GM23338 (cell line): ENCODE measurements at regions not wholly inside any gene's neighbourhood (a gene's known extent, or its start where the extent isn't known, plus 50 kb on each side); places are given as distances from the start of the nearest gene placed in this dataset.

Experiments used
- ATAC-seq: fragments of 200-7000 bp; cut with Tn5 transposase; 3 replicates; pipeline ENCODE4 v1.9.1; 2020
- DNase-seq: peaks from one replicate; pipeline ENCODE4 v3.0.0-alpha.2; 2015; ENCODE audit warnings: low spot score
- H2AFZ ChIP-seq: fragments of 200-600 bp; sonication (generic); 2 replicates; pipeline ENCODE4 v1.8.0; 2016; ENCODE audit warnings: antibody characterized with exemption, mild to moderate bottlenecking, moderate library complexity
- H3F3A ChIP-seq: fragments of 200-600 bp; sonication (generic); replicated peaks from 2 replicates; pipeline ENCODE4 v1.8.0; 2017; ENCODE audit warnings: antibody characterized with exemption, mixed run types, low read depth
- H3K27ac ChIP-seq: fragments of 200-600 bp; sonication (generic); 2 replicates; pipeline ENCODE4 v1.6.1; 2016; ENCODE audit warnings: low read depth
- H3K27me3 ChIP-seq: fragments of 200-600 bp; sonication (generic); 2 replicates; pipeline ENCODE4 v1.8.0; 2016; ENCODE audit warnings: mild to moderate bottlenecking, mixed run types, moderate library complexity; ENCODE audit not compliant: insufficient read depth
- H3K36me3 ChIP-seq: fragments of 200-600 bp; sonication (generic); 2 replicates; pipeline ENCODE4 v1.8.0; 2016; ENCODE audit warnings: mild to moderate bottlenecking; ENCODE audit not compliant: insufficient read depth
- H3K4me1 ChIP-seq: fragments of 200-600 bp; sonication (generic); 2 replicates; pipeline ENCODE4 v1.8.0; 2016; ENCODE audit warnings: mild to moderate bottlenecking, moderate library complexity; ENCODE audit not compliant: insufficient read depth
- H3K4me2 ChIP-seq: fragments of 200-600 bp; sonication (generic); 2 replicates; pipeline ENCODE4 v1.7.1; 2017; ENCODE audit warnings: mixed run types
- H3K4me3 ChIP-seq: fragments of 200-600 bp; sonication (generic); 2 replicates; pipeline ENCODE4 v1.6.1; 2016; ENCODE audit warnings: mixed run types
- H3K79me2 ChIP-seq: fragments of 200-600 bp; sonication (generic); replicated peaks from 2 replicates; pipeline ENCODE4 v1.8.0; 2017; ENCODE audit warnings: mild to moderate bottlenecking; ENCODE audit not compliant: insufficient read depth
- H3K9me2 ChIP-seq: fragments of 200-600 bp; sonication (generic); 2 replicates; pipeline ENCODE4 v1.8.0; 2017; ENCODE audit not compliant: insufficient read depth
- H4K20me1 ChIP-seq: fragments of 200-600 bp; sonication (generic); replicated peaks from 2 replicates; pipeline ENCODE4 v1.8.0; 2017; ENCODE audit warnings: mild to moderate bottlenecking; ENCODE audit not compliant: insufficient read depth
- H3K27ac Mint-ChIP-seq: 2 replicates; pipeline ENCODE4 v1.8.0; 2020; ENCODE audit warnings: inconsistent platforms, mild to moderate bottlenecking, moderate library complexity, mixed read lengths
- H3K27me3 Mint-ChIP-seq: 3 replicates; pipeline ENCODE4 v1.8.0; 2022; ENCODE audit warnings: low read depth, mild to moderate bottlenecking, moderate library complexity, mixed read lengths, inconsistent platforms; ENCODE audit not compliant: insufficient read depth, poor library complexity
- H3K36me3 Mint-ChIP-seq: 3 replicates; pipeline ENCODE4 v1.8.0; 2021; ENCODE audit warnings: low read depth, mild to moderate bottlenecking, inconsistent platforms, moderate library complexity, mixed read lengths
- H3K4me1 Mint-ChIP-seq: 3 replicates; pipeline ENCODE4 v1.8.0; 2020; ENCODE audit warnings: mild to moderate bottlenecking, inconsistent platforms, mixed read lengths
- H3K4me3 Mint-ChIP-seq: 3 replicates; pipeline ENCODE4 v1.8.0; 2021; ENCODE audit warnings: moderate library complexity, mild to moderate bottlenecking, inconsistent platforms, mixed read lengths
- H3K9me3 Mint-ChIP-seq: 3 replicates; pipeline ENCODE4 v1.8.0; 2020; ENCODE audit warnings: moderate library complexity, mild to moderate bottlenecking, inconsistent platforms, mixed read lengths
- CREB1 ChIP-seq: fragments of 250-450 bp; sonication (Bioruptor Pico); IDR thresholded peaks from 2 replicates; pipeline ENCODE4 v1.5.0; 2020; ENCODE audit warnings: low read depth, mild to moderate bottlenecking, moderate library complexity
- EZH2 ChIP-seq: fragments of 200-600 bp; sonication (generic); IDR thresholded peaks from one replicate; pipeline ENCODE4 v1.8.0; 2017; ENCODE audit warnings: antibody characterized with exemption, mild to moderate bottlenecking, low read depth; ENCODE audit not compliant: unreplicated experiment
- EZH2phosphoT487 ChIP-seq: fragments of 200-600 bp; sonication (generic); IDR thresholded peaks from one replicate; pipeline ENCODE4 v1.8.1; 2018; ENCODE audit warnings: antibody characterized with exemption; ENCODE audit not compliant: unreplicated experiment
- JUNB ChIP-seq: IDR thresholded peaks from one replicate; pipeline ENCODE4 v1.6.1; 2016; ENCODE audit warnings: antibody characterized with exemption; ENCODE audit not compliant: unreplicated experiment
- NANOG ChIP-seq: IDR thresholded peaks from 2 replicates; pipeline ENCODE4 v1.6.1; 2016; ENCODE audit warnings: antibody characterized with exemption, borderline replicate concordance
- POLR2AphosphoS5 ChIP-seq: IDR thresholded peaks from 2 replicates; pipeline ENCODE4 v1.6.1; 2016; ENCODE audit warnings: antibody characterized with exemption, low read depth
- STAT1 ChIP-seq: IDR thresholded peaks from one replicate; pipeline ENCODE4 v1.6.1; 2016; ENCODE audit warnings: antibody characterized with exemption; ENCODE audit not compliant: unreplicated experiment
- ZNF114 ChIP-seq: fragments of 250-450 bp; sonication (Bioruptor Pico); IDR thresholded peaks from 2 replicates; pipeline ENCODE4 v1.5.0; 2020; ENCODE audit warnings: mild to moderate bottlenecking, moderate library complexity
- ZNF331 ChIP-seq: fragments of 250-450 bp; sonication (Bioruptor Pico); IDR thresholded peaks from 2 replicates; pipeline ENCODE4 v1.5.0; 2020; ENCODE audit warnings: low read depth, mild to moderate bottlenecking, moderate library complexity
- TF ChIP-seq, protein P1 (sequence below), 2 experiments: fragments of 200-600 bp in 1 of 2; sonication (generic) in 1 of 2; conservative IDR thresholded peaks; 2 replicates each; pipeline versions ENCODE4 v1.5.1 to v1.6.1; 2016 to 2017; ENCODE audit warnings: antibody characterized with exemption in 2 of 2, low read depth in 2 of 2, mild to moderate bottlenecking in 2 of 2, moderate library complexity in 1 of 2
- TF ChIP-seq, protein P2 (sequence below): fragments of 250-450 bp; sonication (Bioruptor Pico); IDR thresholded peaks from 2 replicates; pipeline ENCODE4 v1.5.0; 2020; ENCODE audit warnings: mild to moderate bottlenecking, moderate library complexity
- TF ChIP-seq, protein P3 (sequence below): IDR thresholded peaks from 2 replicates; pipeline ENCODE4 v1.6.1; 2016; ENCODE audit warnings: antibody characterized with exemption
- TF ChIP-seq, protein P4 (sequence below): IDR thresholded peaks from one replicate; pipeline ENCODE4 v1.6.1; 2018; ENCODE audit warnings: antibody characterized with exemption; ENCODE audit not compliant: unreplicated experiment

DNA sequence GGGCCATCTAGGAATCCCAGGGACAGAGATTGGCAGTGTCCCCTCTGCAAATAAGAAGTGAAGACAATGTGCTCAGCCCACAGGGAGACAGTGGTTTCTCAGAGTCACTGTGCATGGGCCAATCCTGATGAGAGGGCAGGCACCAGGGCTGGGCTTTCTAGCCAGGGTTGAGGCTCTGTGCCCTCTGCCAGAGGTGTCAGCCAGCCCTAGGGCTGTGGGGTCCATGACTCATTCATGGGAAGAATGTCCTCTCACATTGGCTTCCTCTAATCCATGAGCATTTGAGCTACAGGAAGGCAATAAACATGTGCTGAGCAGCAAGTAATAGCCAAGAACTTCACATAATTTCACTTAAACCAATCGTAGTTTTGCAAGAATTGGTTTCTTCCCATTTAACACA lies 482.0 kb upstream of the MGMT start:
- TF ChIP-seq JUNB (no peak), EZH2 (no peak), POLR2AphosphoS5 (no peak), STAT1 (no peak), CREB1 (CRISPR knock-in tag) (no peak), ZNF331 (CRISPR knock-in tag) (no peak), ZNF114 (CRISPR knock-in tag) (no peak), EZH2phosphoT487 (no peak), NANOG (no peak)
- TF ChIP-seq, protein P1, sequence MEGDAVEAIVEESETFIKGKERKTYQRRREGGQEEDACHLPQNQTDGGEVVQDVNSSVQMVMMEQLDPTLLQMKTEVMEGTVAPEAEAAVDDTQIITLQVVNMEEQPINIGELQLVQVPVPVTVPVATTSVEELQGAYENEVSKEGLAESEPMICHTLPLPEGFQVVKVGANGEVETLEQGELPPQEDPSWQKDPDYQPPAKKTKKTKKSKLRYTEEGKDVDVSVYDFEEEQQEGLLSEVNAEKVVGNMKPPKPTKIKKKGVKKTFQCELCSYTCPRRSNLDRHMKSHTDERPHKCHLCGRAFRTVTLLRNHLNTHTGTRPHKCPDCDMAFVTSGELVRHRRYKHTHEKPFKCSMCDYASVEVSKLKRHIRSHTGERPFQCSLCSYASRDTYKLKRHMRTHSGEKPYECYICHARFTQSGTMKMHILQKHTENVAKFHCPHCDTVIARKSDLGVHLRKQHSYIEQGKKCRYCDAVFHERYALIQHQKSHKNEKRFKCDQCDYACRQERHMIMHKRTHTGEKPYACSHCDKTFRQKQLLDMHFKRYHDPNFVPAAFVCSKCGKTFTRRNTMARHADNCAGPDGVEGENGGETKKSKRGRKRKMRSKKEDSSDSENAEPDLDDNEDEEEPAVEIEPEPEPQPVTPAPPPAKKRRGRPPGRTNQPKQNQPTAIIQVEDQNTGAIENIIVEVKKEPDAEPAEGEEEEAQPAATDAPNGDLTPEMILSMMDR (conservative IDR thresholded peaks at IDR 0.05; ENCODE audit: low read depth in 2 of 2): no peak
- TF ChIP-seq, protein P2, sequence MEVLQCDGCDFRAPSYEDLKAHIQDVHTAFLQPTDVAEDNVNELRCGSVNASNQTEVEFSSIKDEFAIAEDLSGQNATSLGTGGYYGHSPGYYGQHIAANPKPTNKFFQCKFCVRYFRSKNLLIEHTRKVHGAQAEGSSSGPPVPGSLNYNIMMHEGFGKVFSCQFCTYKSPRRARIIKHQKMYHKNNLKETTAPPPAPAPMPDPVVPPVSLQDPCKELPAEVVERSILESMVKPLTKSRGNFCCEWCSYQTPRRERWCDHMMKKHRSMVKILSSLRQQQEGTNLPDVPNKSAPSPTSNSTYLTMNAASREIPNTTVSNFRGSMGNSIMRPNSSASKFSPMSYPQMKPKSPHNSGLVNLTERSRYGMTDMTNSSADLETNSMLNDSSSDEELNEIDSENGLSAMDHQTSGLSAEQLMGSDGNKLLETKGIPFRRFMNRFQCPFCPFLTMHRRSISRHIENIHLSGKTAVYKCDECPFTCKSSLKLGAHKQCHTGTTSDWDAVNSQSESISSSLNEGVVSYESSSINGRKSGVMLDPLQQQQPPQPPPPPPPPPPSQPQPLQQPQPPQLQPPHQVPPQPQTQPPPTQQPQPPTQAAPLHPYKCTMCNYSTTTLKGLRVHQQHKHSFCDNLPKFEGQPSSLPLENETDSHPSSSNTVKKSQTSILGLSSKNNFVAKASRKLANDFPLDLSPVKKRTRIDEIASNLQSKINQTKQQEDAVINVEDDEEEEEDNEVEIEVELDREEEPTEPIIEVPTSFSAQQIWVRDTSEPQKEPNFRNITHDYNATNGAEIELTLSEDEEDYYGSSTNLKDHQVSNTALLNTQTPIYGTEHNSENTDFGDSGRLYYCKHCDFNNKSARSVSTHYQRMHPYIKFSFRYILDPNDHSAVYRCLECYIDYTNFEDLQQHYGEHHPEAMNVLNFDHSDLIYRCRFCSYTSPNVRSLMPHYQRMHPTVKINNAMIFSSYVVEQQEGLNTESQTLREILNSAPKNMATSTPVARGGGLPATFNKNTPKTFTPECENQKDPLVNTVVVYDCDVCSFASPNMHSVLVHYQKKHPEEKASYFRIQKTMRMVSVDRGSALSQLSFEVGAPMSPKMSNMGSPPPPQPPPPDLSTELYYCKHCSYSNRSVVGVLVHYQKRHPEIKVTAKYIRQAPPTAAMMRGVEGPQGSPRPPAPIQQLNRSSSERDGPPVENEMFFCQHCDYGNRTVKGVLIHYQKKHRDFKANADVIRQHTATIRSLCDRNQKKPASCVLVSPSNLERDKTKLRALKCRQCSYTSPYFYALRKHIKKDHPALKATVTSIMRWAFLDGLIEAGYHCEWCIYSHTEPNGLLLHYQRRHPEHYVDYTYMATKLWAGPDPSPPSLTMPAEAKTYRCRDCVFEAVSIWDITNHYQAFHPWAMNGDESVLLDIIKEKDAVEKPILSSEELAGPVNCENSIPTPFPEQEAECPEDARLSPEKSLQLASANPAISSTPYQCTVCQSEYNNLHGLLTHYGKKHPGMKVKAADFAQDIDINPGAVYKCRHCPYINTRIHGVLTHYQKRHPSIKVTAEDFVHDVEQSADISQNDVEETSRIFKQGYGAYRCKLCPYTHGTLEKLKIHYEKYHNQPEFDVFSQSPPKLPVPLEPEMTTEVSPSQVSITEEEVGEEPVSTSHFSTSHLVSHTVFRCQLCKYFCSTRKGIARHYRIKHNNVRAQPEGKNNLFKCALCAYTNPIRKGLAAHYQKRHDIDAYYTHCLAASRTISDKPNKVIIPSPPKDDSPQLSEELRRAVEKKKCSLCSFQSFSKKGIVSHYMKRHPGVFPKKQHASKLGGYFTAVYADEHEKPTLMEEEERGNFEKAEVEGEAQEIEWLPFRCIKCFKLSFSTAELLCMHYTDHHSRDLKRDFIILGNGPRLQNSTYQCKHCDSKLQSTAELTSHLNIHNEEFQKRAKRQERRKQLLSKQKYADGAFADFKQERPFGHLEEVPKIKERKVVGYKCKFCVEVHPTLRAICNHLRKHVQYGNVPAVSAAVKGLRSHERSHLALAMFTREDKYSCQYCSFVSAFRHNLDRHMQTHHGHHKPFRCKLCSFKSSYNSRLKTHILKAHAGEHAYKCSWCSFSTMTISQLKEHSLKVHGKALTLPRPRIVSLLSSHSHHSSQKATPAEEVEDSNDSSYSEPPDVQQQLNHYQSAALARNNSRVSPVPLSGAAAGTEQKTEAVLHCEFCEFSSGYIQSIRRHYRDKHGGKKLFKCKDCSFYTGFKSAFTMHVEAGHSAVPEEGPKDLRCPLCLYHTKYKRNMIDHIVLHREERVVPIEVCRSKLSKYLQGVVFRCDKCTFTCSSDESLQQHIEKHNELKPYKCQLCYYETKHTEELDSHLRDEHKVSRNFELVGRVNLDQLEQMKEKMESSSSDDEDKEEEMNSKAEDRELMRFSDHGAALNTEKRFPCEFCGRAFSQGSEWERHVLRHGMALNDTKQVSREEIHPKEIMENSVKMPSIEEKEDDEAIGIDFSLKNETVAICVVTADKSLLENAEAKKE (CRISPR knock-in tag): no peak
- TF ChIP-seq, protein P3, sequence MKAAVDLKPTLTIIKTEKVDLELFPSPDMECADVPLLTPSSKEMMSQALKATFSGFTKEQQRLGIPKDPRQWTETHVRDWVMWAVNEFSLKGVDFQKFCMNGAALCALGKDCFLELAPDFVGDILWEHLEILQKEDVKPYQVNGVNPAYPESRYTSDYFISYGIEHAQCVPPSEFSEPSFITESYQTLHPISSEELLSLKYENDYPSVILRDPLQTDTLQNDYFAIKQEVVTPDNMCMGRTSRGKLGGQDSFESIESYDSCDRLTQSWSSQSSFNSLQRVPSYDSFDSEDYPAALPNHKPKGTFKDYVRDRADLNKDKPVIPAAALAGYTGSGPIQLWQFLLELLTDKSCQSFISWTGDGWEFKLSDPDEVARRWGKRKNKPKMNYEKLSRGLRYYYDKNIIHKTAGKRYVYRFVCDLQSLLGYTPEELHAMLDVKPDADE: no peak
- TF ChIP-seq, protein P4, sequence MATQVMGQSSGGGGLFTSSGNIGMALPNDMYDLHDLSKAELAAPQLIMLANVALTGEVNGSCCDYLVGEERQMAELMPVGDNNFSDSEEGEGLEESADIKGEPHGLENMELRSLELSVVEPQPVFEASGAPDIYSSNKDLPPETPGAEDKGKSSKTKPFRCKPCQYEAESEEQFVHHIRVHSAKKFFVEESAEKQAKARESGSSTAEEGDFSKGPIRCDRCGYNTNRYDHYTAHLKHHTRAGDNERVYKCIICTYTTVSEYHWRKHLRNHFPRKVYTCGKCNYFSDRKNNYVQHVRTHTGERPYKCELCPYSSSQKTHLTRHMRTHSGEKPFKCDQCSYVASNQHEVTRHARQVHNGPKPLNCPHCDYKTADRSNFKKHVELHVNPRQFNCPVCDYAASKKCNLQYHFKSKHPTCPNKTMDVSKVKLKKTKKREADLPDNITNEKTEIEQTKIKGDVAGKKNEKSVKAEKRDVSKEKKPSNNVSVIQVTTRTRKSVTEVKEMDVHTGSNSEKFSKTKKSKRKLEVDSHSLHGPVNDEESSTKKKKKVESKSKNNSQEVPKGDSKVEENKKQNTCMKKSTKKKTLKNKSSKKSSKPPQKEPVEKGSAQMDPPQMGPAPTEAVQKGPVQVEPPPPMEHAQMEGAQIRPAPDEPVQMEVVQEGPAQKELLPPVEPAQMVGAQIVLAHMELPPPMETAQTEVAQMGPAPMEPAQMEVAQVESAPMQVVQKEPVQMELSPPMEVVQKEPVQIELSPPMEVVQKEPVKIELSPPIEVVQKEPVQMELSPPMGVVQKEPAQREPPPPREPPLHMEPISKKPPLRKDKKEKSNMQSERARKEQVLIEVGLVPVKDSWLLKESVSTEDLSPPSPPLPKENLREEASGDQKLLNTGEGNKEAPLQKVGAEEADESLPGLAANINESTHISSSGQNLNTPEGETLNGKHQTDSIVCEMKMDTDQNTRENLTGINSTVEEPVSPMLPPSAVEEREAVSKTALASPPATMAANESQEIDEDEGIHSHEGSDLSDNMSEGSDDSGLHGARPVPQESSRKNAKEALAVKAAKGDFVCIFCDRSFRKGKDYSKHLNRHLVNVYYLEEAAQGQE: no peak
- Mint-ChIP-seq H3K4me1 (peaks cover 8% of the 10 kb centered on the region), H3K27ac (no peak overlapping the region), H3K36me3 (no peaks in the 10 kb centered on the region), H3K9me3 (no peaks in the 10 kb centered on the region; the same call in 2 of the 3 replicates), H3K27me3 (peaks cover 6% of the 10 kb centered on the region), H3K4me3 (no peak overlapping the region)
- no peak overlapping the region for H3K4me3 ChIP-seq
- no peaks in the 10 kb centered on the region for H3K79me2 ChIP-seq
- ATAC-seq: no peak
- H3K36me3 ChIP-seq: no peaks in the 10 kb centered on the region
- no peak for DNase-seq
- H3K27ac ChIP-seq: no peak overlapping the region
- H3F3A ChIP-seq: no peaks in the 10 kb centered on the region
- no peaks in the 10 kb centered on the region for H3K27me3 ChIP-seq
- no peaks in the 10 kb centered on the region for H4K20me1 ChIP-seq
- no peaks in the 10 kb centered on the region for H3K4me1 ChIP-seq
- H2AFZ ChIP-seq: no peak overlapping the region
- no peak overlapping the region for H3K4me2 ChIP-seq
- H3K9me2 ChIP-seq: no peaks in the 10 kb centered on the region
